ENCODE measurements at regions not wholly inside any gene's neighbourhood (a gene's known extent, or its start where the extent isn't known, plus 50 kb on each side); places are given as distances from the start of the nearest gene placed in this dataset.

DNA sequence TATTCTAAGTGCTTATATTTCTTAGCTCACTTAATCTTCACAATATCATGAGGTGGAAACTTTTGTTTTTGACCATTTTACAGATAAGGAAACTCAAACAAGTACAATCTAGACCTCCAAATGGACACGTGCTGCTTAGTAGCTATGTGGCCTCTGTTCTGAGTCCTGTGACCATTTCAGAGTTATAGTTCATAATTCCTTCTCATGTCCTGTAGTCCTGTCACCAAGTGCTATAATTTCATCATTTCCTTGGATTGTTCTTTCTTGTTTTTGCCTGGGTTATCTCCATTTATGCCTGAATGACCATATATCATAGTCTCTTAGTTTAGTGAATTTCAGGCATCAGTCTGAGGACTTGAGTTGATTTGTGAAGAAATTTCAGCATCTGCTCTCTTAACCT is 91.7 kb downstream of the NUP35 start (continued):
- TF ChIP-seq, protein P1, sequence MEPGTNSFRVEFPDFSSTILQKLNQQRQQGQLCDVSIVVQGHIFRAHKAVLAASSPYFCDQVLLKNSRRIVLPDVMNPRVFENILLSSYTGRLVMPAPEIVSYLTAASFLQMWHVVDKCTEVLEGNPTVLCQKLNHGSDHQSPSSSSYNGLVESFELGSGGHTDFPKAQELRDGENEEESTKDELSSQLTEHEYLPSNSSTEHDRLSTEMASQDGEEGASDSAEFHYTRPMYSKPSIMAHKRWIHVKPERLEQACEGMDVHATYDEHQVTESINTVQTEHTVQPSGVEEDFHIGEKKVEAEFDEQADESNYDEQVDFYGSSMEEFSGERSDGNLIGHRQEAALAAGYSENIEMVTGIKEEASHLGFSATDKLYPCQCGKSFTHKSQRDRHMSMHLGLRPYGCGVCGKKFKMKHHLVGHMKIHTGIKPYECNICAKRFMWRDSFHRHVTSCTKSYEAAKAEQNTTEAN (CRISPR knock-in tag; IDR thresholded peaks at IDR 0.05) = no peak
- no peak for TF ChIP-seq FOXK1 (CRISPR knock-in tag; IDR thresholded peaks at IDR 0.05; ENCODE audit: borderline replicate concordance)
- no peak for TF ChIP-seq MTA3 (IDR thresholded peaks at IDR 0.05; ENCODE audit: borderline replicate concordance)
- TF ChIP-seq PURB (CRISPR knock-in tag; IDR thresholded peaks at IDR 0.05; ENCODE audit: low read depth) = no peak
- TF ChIP-seq PTRF (tag; IDR thresholded peaks at IDR 0.05) = no peak
- TF ChIP-seq GABPA (tag; conservative IDR thresholded peaks at IDR 0.05; ENCODE audit: low read depth) = peak; percentile 76
- TF ChIP-seq, protein P2, sequence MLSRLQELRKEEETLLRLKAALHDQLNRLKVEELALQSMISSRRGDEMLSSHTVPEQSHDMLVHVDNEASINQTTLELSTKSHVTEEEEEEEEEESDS (CRISPR knock-in tag; IDR thresholded peaks at IDR 0.05) = no peak
- no peak for TF ChIP-seq ZNF644 (tag; IDR thresholded peaks at IDR 0.05; ENCODE audit: low read depth)
- TF ChIP-seq, protein P3, sequence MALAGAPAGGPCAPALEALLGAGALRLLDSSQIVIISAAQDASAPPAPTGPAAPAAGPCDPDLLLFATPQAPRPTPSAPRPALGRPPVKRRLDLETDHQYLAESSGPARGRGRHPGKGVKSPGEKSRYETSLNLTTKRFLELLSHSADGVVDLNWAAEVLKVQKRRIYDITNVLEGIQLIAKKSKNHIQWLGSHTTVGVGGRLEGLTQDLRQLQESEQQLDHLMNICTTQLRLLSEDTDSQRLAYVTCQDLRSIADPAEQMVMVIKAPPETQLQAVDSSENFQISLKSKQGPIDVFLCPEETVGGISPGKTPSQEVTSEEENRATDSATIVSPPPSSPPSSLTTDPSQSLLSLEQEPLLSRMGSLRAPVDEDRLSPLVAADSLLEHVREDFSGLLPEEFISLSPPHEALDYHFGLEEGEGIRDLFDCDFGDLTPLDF (CRISPR knock-in tag; IDR thresholded peaks at IDR 0.05) = no peak
- TF ChIP-seq CEBPG (CRISPR knock-in tag; IDR thresholded peaks at IDR 0.05) = peak; percentile 43; the same call in 1 of the 2 replicates
- peak in 1 of 2 experiments; percentile 85; a peak in 2 of 4 replicates for TF ChIP-seq CEBPG (tag; conservative IDR thresholded peaks at IDR 0.05 in 1 of 2, IDR thresholded peaks at IDR 0.05 in 1 of 2)
- no peak for TF ChIP-seq ZSCAN32 (CRISPR knock-in tag; IDR thresholded peaks at IDR 0.05)
- no peak for TF ChIP-seq JUND (IDR thresholded peaks at IDR 0.05; ENCODE audit: borderline replicate concordance, low read depth, low read length)
- no peak for TF ChIP-seq JUND (tag; IDR thresholded peaks at IDR 0.05; ENCODE audit: borderline replicate concordance, low read depth, low read length)
- TF ChIP-seq MAFG (tag; conservative IDR thresholded peaks at IDR 0.05) = no peak
- no peak for TF ChIP-seq ZNF586 (CRISPR knock-in tag; conservative IDR thresholded peaks at IDR 0.05)
- no peak for TF ChIP-seq FOXJ2 (tag; IDR thresholded peaks at IDR 0.05)
- no peak for TF ChIP-seq NFXL1 (CRISPR knock-in tag; IDR thresholded peaks at IDR 0.05)
- 0 out of 2 replicates have a peak, but pooled peaks have one; percentile 47 for TF ChIP-seq SMAD4 (CRISPR knock-in tag; conservative IDR thresholded peaks at IDR 0.05)
- no peak for TF ChIP-seq ZNF232 (CRISPR knock-in tag; IDR thresholded peaks at IDR 0.05)
- TF ChIP-seq ELF4 (CRISPR knock-in tag; IDR thresholded peaks at IDR 0.05) = no peak
- TF ChIP-seq, protein P4, sequence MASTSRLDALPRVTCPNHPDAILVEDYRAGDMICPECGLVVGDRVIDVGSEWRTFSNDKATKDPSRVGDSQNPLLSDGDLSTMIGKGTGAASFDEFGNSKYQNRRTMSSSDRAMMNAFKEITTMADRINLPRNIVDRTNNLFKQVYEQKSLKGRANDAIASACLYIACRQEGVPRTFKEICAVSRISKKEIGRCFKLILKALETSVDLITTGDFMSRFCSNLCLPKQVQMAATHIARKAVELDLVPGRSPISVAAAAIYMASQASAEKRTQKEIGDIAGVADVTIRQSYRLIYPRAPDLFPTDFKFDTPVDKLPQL (IDR thresholded peaks at IDR 0.05; ENCODE audit: extremely low read depth, insufficient read length) = no peak
- TF ChIP-seq SREBF2 (CRISPR knock-in tag; IDR thresholded peaks at IDR 0.05) = no peak
- TF ChIP-seq FOS (IDR thresholded peaks at IDR 0.05; ENCODE audit: extremely low read depth, insufficient read length) = no peak
- TF ChIP-seq ZNF778 (CRISPR knock-in tag; IDR thresholded peaks at IDR 0.05) = no peak
- no peak for TF ChIP-seq NR2F6 (CRISPR knock-in tag; IDR thresholded peaks at IDR 0.05)
- no peak for TF ChIP-seq KAT8 (IDR thresholded peaks at IDR 0.05; ENCODE audit: low read depth)
- TF ChIP-seq FIP1L1 (IDR thresholded peaks at IDR 0.05; ENCODE audit: low read depth, low read length, poor library complexity, severe bottlenecking) = no peak
- TF ChIP-seq MEF2D (tag; conservative IDR thresholded peaks at IDR 0.05; ENCODE audit: low read depth) = no peak
- no peak for TF ChIP-seq POLR2G (IDR thresholded peaks at IDR 0.05; ENCODE audit: low read depth, low read length)
